Lung (tissue), 11 donors: ENCODE measurements at regions not wholly inside any gene's neighbourhood (a gene's known extent, or its start where the extent isn't known, plus 50 kb on each side); places are given as distances from the start of the nearest gene placed in this dataset.
A peak's percentile ranks its signal among the peaks of the same experiment; 100 is the strongest.

Experiments
- ATAC-seq: fragments of 200-7000 bp; cut with Tn5 transposase; one replicate; pipeline ENCODE4 v1.9.1; 2020; ENCODE audit warnings: moderate number of reproducible peaks; ENCODE audit not compliant: insufficient read depth, low FRiP score
- DNase-seq, 3 donors: peaks; one replicate each; pipeline ENCODE4 v3.0.0-alpha.2; 2013 to 2017
- H3K27ac ChIP-seq, 2 donors: one replicate each; pipeline ENCODE4 v1.5.1; 2013; ENCODE audit warnings: mild to moderate bottlenecking in 2 of 2, moderate library complexity in 2 of 2, control low read depth in 1 of 2, inconsistent platforms in 1 of 2, low read depth in 1 of 2, low read length in 1 of 2
- H3K27me3 ChIP-seq, 3 donors: one replicate each; pipeline ENCODE4 v1.5.1; 2013; ENCODE audit warnings: low read length in 2 of 3; ENCODE audit not compliant: control insufficient read depth in 3 of 3, insufficient read depth in 3 of 3
- H3K36me3 ChIP-seq, 4 donors: one replicate each; pipeline ENCODE4 v1.5.1; 2013; ENCODE audit warnings: low read length in 4 of 4, mild to moderate bottlenecking in 1 of 4, moderate library complexity in 1 of 4; ENCODE audit not compliant: control insufficient read depth in 4 of 4, insufficient read depth in 4 of 4
- H3K4me1 ChIP-seq, 5 donors: one replicate each; pipeline ENCODE4 v1.5.1; 2013; ENCODE audit warnings: low read length in 5 of 5, mild to moderate bottlenecking in 2 of 5, moderate library complexity in 1 of 5; ENCODE audit not compliant: control insufficient read depth in 5 of 5, insufficient read depth in 5 of 5
- H3K4me3 ChIP-seq: one replicate; pipeline ENCODE4 v1.5.1; 2013; ENCODE audit warnings: mild to moderate bottlenecking, control low read depth, moderate library complexity
- H3K9ac ChIP-seq, 2 donors: one replicate each; pipeline ENCODE4 v1.5.1; 2013; ENCODE audit warnings: low read length in 2 of 2, control low read depth in 1 of 2; ENCODE audit not compliant: insufficient read depth in 1 of 2
- H3K9me3 ChIP-seq, 4 donors: one replicate each; pipeline ENCODE4 v1.5.1; 2013; ENCODE audit warnings: low read length in 3 of 4, mild to moderate bottlenecking in 1 of 4, moderate library complexity in 1 of 4; ENCODE audit not compliant: control insufficient read depth in 4 of 4, insufficient read depth in 3 of 4
- CTCF ChIP-seq: IDR thresholded peaks from 2 replicates; pipeline ENCODE4 v1.5.1; 2012; ENCODE audit warnings: mild to moderate bottlenecking; ENCODE audit errors: control extremely low read depth, extremely low read depth
- WGBS, 2 donors: extraction: QIAGEN DNeasy Blood & Tissue Kit; methylation state at CpG; one replicate each; pipeline ENCODE4 v1.1.7; 2013; 5-methylcytosine and 5-hydroxymethylcytosine counted together
- donor health status: control.
- donor health status: control.
- donor health status: Bipolar disorder and iron deficiency.
- donor health status: healthy.
- donor health status: DM: yes; HTN: yes; CAD: no.

GRCh38 chr6:17200395-17200794, 80.8 kb upstream of the RBM24 start:
- 50% methylated on average over 33 to 34 of the region's 34 CpGs for WGBS, 2 donors
- Histone ChIP-seq H3K9me3 (peaks cover 0 to 5% (median 0%) of the 10 kb centered on the region in 4 donors), H3K9ac (no peak overlapping the region), H3K27ac (no peak overlapping the region), H3K36me3 (no peaks in the 10 kb centered on the region), H3K4me3 (no peak overlapping the region), H3K4me1 (peaks cover 0 to 5% (median 4%) of the 10 kb centered on the region in 5 donors), H3K27me3 (no peaks in the 10 kb centered on the region)
- ATAC-seq (no peak), DNase-seq (no peak)
- no peak for TF ChIP-seq CTCF

- no peak overlapping the region for H3K4me3 ChIP-seq
- no peak overlapping the region for H3K9ac ChIP-seq
- 56 to 74% methylated on average over 7 of the region's 7 CpGs for WGBS, 2 donors
- H3K4me1 ChIP-seq: peaks cover 0 to 5% (median 4%) of the 10 kb centered on the region in 5 donors
- TF ChIP-seq CTCF: no peak
- ATAC-seq (no peak), DNase-seq (peak in 2 of 3 donors; percentile 59 to 70)
- H3K27me3 ChIP-seq: no peaks in the 10 kb centered on the region
- H3K36me3 ChIP-seq: no peaks in the 10 kb centered on the region
- peaks cover 0 to 6% (median 3%) of the 10 kb centered on the region in 4 donors for H3K9me3 ChIP-seq
- peak overlapping the region in 1 of 2 donors; percentile 24 for H3K27ac ChIP-seq
Measured at GRCh38 chr6:17202526-17202925, 78.6 kb upstream of the RBM24 start.

GRCh38 chr6:17204533-17204932, 76.6 kb upstream of the RBM24 start:
- 20 to 54% methylated on average over 1 of the region's 1 CpG for WGBS, 2 donors

More at GRCh38 chr6:17204533-17204932, 76.6 kb upstream of the RBM24 start:
- TF ChIP-seq CTCF: no peak
- H3K9ac ChIP-seq: no peak overlapping the region
- H3K36me3 ChIP-seq: no peaks in the 10 kb centered on the region
- DNase-seq: no peak
- H3K9me3 ChIP-seq: peaks cover 0 to 6% (median 3%) of the 10 kb centered on the region in 4 donors
- H3K27me3 ChIP-seq: no peaks in the 10 kb centered on the region
- ATAC-seq: no peak
- H3K4me3 ChIP-seq: no peak overlapping the region
- H3K27ac ChIP-seq: no peak overlapping the region
- H3K4me1 ChIP-seq: peaks cover 0 to 5% (median 4%) of the 10 kb centered on the region in 5 donors
